ENCODE measurements at regions not wholly inside any gene's neighbourhood (a gene's known extent, or its start where the extent isn't known, plus 50 kb on each side); places are given as distances from the start of the nearest gene placed in this dataset.

DNA sequence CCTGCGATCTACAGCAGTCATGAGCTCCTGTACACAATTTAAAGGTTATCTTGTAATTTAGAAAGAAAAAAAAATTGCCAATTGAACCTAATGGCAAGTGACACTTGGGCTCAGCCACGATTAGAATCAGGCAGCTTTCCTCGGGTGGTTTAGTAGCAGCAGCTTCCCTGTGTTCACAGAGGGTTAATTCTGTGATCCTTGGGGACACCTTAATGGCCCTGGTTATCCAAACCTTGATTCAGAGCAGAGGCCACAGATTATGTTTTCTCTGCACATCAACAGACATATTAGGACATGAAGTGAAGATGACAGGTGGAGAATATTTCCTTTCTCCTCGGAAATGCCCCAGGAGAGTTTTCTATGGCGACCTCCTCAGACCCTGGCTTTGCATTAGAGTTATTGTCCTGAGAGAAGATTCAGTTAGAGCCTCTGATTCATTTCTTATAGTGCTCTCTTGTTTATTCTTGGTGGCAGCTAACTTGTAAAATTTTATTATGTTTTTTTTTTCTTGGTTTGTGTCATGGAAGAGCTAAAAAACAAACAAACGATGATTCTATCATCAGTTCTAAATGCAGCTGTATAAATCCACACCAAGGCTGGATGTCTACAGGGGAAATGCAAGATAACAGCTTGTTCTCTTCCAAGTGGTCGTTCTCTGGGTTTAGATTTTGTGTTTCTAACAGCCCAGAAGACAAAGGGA is 351.2 kb upstream of the DYNLRB2 start:
- DNase-seq (ENCODE audit: low read depth in 2 of 2) = no peak

DNA sequence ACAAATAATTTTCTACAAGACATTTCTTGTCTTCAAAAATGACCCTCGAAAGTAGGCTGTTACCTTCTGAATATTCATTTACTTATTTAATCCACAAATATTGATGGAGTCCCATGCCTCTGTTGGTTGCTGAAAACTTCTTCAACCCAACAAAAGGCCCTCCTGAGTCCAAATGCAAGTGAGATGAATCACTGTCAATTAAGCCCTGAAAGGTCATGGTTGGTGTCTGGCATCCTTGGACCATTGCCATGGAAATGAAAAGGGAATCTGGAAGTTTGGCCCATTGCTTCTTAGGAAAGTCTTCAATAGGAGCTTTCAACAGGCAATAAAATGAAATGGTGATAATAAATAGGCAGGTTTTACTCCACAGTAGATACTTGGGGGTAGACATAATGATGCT is 364.7 kb upstream of the DYNLRB2 start:
- no peak for DNase-seq (ENCODE audit: low read depth in 2 of 2)

DNA sequence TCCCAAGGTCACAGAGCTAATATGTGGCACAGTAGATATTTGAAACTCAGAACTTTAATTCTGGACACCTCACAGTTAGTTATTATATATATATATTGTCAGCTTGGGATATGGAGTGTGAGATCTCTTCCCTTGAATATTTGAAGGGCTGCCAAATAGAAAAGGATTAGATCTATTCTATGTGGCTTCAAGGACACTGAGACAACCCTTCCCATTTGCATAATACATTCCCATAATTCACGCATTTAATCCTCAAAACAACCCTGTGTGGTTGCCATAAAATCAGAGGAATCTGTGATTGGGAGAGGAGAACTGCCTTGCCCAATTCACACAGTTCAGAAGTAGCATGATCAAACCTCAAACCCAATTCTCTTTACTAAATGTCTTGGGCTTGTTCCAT is 365.8 kb upstream of the DYNLRB2 start:
- no peak for DNase-seq (ENCODE audit: low read depth in 2 of 2)

DNA sequence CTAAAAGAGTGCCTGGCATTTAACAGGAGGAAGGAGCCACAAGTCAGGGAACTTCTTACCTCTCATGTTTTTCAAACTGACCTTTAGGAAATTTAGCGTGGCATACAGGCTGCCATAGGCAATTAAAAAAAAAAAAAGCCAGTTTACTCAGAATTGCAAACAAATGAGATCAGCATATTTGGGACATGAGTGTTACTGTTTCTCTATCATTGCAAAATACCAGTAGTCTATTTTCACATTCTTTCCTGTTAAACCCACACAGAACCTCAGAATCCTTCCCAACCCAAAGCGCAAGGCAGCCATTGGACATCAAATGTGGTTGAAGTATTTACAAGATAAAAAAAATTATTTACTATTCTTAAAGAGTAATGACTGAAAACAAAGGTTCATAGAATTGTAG is 366.4 kb upstream of the DYNLRB2 start:
- no peak for DNase-seq (ENCODE audit: low read depth in 2 of 2)

DNA sequence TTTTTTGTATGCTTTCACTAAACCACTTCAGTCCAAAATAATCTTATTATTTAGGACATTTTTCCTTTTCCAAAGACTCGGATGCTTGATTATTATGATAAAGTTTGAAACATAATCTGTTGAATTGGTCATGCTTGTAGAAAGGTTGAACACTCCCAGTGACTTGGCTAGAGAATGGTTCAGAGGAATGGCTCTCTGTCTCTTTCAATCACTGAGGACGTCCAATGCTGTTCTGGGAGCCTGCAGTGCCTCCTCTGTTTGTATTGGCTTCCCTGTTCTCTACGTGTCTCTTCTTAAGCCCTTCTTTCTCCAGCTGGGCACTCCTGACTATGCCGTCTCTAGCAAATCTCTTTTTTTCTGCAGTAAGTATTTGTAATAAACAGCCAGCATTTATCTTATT is 369.0 kb upstream of the DYNLRB2 start:
- no peak for DNase-seq (ENCODE audit: low read depth in 2 of 2)

DNA sequence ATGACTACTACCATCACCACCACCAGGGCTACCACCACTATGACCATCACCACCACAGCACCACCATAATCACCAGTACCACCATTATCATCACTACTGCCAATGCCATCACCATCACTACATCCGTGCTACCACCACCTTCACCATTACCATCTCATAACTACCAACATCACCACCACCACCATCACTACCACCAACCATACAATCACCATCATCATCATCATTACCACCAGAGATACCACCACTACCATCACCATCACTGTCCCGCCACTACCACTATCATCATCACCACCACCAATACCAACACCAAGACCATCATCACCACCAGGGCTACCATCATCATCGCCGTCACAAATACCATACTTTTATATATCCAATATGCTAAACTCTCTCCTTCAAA is 369.6 kb upstream of the DYNLRB2 start:
- no peak for DNase-seq (ENCODE audit: low read depth in 2 of 2)

DNA sequence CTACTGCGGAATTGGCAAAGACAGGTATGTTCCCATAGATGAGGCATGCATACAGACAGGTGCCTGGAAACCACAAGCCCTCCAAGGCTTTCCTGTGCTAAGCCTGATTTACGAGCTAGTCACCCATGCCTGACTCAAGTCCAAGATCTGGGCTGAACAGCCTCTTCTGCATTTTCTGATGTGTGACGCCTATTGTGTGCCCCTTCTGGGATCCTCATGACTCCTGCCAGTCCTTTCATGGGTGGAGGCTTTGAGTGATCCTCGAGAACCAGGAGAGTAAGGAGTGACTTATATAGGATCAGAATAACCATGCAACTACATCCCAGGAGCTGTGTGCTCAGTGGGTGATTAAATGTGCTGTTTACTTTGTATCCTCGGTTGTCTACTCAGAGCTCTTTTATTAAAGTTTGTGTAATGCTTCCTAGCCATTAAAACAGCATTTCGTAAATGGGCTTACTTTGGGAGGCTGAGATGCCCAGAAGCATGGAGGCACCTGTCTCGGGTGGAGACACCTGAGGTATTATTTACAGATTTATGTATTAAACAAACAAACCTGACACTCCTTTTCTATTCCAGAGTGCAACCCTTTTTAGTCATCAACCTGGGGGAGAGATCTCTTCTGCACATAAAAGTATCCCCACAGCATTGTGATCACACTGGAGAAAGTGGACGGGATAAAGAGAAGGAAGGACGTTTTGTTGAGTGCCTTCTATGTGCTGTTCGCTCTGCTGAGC is 373.0 kb upstream of the DYNLRB2 start:
- no peak for DNase-seq (ENCODE audit: low read depth in 2 of 2)

DNA sequence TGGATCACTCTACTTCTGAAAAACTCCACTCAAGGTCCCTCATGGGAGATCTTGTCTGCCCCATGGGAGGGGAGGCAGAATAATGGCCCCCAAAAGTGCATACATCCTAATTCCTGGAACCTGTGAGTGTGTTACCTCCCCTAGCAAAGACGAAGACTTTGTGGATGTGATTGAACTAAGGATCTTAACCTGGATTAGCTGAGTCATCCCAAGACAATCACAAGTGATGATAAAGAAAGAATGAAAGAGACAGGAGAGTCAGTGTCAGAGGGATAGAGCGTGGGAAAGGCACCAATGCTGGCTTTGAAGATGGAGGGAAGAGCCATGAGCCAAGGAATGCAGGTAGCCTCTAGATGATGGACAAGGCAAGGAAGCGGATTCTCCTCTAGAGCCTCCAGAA is 374.7 kb upstream of the DYNLRB2 start:
- no peak for DNase-seq (ENCODE audit: low read depth in 2 of 2)

DNA sequence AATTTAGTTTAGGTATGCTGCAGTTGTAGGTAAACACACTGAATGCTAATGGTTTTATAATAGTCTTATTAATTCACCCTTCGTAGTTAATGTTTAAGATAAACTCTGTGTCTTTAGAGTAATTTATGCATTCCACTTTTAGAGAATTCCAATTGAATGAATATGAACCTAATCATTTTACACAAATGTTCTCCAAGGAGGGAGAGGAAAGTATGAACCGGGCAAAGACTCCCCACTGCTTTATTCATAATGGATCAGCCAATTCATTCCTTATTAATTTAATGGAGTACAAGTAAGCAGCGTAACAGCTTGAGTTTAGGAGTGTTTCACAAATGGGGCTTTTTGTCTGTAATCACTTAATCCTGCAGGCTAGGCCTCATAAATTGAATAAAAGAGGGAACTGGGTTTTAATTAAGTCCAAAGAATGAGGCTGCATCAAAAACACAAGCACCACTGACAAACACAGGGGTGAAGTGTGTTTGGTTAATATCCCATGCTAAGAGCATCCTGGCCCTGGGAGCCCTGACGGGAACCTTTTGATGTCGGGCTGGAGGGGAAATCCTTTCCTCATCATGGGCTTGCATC is 375.7 kb upstream of the DYNLRB2 start:
- no peak for DNase-seq (ENCODE audit: low read depth in 2 of 2)

DNA sequence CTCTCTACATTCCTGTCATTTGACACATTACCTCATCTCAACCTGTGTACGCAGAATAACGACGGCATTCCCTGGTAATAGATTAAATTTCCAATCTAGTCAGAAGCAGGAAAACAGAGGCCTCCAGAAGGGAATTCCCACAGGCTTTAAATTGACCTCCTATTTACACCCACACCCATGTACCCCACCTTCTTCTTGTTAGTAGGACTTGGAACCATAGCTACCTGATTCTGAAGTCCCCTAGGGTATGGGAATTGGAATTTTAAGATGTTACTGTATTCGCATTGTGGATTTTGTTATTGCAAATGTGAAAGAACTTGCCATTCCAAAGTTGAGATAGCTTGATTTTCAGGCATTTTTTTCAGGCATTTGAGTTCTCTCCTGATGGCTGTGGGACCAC is 377.5 kb upstream of the DYNLRB2 start:
- no peak for DNase-seq (ENCODE audit: low read depth in 2 of 2)

DNA sequence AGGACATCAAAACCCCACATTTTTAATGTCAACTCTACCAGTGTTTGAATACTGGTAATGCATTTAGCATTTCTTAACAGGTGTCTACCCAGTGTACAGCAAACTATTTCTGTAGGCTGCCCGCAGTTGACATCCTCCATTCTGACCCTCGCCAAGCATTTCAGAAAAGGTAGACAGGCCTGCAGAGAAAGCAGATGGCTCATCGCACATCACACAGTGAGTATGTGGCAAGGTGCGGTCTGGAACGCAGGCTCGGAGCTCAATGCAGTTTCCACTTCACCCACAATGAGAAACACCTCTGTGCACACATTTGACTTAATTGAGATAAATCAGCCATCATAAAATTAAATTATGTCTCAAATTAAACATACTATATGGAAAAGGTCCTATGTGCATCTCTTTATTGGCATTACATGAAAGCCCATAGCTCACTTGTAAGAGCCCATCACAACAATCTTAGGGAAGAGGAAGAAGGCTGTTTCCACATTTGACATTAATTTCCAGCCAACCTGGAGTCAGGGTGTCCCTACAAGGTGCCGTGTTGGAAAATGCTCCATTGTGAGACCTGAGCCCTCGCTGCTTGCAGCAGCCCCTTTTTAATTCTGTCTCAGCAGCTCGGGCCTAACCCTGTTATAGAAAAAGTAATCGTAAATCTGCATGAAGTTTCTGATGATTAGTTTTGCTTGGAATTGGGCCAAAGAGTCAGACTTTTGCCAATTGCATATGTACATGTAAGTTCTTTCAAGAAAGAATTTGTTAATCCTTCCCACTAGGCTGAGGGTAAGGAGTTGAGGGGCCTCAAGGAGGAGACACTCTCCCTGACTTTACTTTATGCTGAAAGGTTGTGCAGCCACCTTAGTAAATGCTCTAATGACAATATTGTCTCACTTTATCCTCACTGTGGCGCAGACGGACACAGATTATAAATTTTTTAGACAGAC is 378.7 kb upstream of the DYNLRB2 start:
- DNase-seq (ENCODE audit: low read depth in 2 of 2) = no peak

DNA sequence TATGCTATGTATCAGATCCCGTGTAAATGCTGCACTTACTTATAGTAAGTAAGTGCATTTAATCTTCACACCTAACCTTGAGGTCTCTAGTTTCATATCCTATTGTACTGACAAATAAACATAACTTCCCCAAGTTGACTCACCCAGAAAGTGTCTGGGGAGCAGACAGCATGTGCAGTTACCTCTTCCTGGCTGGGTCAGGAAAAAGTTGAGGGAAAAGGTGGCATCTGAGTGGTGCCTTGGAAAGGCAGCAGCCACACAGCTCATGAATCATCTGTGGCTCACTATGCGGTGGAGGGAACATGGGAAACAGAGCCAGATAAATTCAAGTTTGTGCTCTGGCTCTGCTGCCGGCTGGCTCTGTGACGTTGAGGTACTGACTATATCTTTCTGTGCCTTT is 382.0 kb upstream of the DYNLRB2 start:
- DNase-seq (ENCODE audit: low read depth in 2 of 2) = no peak

DNA sequence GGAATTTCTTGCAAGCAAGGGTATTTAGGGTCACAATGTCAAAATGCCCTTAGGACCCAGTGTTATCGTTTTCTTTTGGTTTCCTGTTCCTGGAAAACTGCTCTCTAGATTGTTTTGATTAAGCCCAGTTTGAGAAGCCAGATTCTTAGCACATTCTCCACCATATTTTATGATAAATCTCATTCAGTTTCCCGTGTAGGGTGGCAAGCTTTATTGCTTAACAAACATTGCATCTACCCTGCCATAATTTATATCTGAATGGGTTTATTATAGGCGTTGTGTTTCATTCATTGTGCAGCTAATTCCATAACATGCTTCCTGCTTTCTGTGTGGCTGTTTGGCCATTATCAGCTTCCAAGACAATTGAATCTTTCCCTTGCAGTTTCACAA is 389.1 kb upstream of the DYNLRB2 start:
- DNase-seq (ENCODE audit: low read depth in 2 of 2) = no peak

DNA sequence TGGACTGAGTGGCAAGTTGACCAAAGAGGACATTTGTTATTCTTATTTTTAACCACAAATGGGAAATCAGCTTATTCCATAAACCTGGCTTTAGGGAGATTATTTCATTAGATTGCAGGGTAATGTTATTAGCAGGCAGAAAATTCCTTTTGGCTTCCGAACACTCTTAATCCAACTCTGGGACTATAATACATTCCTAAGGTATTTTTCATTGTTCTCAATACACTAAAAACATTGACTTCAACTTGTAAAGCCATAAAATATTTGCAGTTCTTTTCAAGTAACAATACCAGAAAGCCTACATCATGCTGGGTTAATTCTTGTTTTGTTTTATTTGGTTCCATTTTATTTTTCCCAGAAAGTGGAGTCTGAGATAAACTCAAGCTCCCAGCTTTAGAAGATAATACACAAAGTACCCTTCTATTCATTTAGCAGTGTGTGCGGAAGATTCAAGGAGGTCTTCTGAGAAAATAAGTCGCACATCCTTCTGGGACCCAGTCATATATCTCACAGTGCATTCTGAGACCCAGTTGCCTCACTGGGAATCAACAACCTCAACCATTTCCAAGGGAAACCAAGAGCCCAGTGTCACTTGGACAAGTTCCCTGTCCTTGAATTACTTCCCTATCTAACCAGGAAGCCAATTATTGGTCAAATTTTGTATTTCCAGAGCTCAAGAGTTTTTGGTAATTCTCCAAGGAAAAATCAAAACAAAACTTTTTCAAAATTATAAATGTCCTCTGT is 389.6 kb upstream of the DYNLRB2 start:
- no peak for DNase-seq (ENCODE audit: low read depth in 2 of 2)

DNA sequence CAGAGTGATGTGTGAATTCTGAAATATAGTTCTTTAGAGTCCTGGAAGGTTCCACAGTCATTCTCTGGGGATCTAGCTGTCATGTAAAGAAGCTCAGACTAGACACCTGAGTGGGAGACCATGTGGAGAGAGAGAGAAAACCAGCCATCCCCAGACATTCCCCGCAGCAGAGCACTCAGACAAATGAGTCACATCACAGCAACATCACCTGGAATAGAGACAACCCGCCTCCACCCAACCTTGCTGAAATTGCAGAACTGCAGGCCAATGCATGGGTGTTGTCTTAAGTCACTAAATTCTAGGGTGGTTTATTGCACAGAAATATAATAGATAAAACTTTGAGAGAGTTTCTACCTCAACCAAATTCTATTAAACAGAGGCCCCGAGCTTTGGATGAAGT is 392.0 kb upstream of the DYNLRB2 start:
- DNase-seq (ENCODE audit: low read depth in 2 of 2) = no peak

DNA sequence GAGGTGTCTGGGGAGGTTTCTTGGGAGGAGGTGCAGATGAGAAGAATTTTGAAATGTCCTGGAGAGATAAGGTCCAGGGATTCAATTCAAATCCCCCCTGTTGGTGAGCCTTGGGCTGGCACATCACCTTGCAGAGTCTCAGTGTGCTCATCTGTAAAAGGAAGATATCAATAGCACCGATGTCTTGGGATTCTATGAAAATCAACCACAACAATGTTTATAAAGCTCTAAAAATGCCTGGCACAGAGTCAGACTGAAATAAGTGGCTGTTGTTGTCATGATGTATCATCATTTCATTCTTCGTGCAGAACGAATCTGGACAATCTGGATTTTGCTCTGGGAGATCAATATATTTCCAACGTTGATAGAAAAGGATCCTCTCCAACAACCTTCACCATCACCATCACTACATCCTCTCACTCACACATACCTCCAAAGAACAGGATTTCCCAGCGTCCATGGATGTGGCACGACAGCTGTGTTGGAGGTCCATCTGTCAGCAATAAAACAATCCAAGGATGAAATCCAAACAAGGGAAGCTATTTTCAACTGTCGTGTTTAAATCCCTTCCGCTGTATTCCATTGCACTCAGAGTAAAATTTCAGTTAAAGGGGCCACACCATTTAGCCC is 393.7 kb upstream of the DYNLRB2 start:
- DNase-seq (ENCODE audit: low read depth in 2 of 2) = no peak

DNA sequence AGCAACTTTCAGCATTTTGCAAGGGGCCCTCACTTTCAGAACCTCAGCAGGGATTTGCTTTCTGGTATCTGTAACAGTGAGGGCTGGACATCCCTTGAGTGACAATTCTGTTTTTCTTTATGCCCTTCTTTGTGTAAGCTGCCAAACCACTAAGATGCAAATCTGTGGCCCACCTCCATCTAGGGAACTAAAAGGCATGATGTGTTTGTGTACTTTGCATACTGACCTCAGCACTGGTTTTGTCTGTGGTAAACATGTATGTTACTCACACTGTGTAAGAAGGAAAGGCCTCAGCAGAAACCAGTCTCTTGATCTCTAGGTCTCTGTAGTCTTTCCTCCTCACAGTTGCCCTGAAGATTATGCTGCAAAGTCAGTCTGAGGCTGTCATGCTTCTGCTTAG is 396.6 kb upstream of the DYNLRB2 start:
- no peak for DNase-seq (ENCODE audit: low read depth in 2 of 2)

DNA sequence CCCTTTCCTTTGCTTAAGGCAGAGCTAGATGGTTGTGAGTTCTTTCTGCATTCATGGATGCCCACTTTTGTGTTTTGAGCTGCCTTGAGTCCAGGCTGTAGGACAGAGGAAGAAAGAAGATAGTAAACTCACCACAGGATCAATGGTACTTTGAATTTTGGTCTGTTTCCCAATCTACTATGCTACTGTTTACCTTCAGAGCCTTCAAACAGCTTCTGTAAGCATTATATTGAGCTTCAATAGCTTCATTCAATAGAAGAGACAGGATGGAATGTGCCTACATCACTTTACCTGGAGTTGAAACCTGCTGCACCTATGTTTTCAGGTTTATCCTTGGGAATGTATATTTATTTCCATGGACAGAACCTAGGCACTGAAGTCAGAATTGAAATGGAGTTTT is 397.9 kb upstream of the DYNLRB2 start:
- no peak for DNase-seq (ENCODE audit: low read depth in 2 of 2)

DNA sequence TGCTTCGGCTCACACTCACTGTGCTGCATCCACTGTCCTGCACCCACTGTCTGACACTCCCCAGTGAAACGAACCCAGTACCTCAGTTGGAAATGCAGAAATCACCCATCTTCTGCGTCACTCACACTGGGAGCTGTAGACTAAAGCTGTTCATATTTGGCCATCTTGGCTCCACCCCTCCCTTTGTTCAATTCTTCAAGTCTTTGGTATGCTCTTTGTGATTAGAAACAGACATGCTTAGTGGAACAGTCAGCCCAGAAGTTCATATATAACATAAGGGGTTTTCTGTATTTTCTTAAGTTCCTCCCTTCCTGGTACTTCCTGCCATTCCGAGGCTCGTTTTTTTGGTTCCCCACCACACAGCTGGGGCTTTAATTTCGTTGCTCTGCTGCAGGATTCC is 398.5 kb upstream of the DYNLRB2 start:
- no peak for DNase-seq (ENCODE audit: low read depth in 2 of 2)

DNA sequence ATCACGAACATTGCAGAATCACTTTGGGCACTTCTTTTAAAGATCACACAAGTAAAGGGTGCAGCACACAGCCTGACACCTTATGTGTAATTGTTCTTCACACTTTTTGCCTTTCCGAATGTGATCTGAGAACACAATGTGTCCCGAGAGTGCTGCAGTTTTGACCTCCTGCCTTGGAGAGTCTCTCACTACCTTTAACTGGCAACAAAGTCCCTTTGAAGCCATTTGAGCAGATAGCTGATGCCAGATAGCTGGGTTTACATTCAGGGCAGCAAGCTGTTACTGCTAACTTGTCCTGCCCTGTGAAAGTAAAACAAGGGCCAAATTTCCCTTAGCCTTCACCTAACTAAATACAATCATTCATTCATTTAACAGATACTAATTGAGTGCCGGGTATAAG is 411.0 kb upstream of the DYNLRB2 start:
- DNase-seq (ENCODE audit: low read depth in 2 of 2) = no peak

DNA sequence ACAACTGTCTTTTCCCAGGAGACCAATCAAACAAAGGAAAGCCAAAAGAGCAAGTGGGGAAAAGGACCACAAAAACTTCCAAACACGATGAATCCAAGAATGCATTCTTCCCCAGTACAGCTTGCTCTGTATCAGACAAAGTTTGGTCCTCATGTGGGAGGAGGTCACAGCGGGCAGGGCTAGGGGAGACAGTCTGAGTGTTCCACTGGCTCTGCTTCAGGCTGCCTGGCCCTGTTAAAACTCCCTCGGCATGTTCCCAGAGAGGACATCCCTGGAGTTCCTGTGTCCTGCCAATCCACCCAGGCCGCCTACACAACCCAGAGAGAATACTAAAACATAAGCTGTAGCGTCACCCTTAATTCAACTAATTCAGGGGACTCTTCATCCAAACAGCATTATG is 415.1 kb upstream of the DYNLRB2 start:
- DNase-seq (ENCODE audit: low read depth in 2 of 2) = no peak

Measured in stimulated activated CD4-positive, alpha-beta T cell treated with anti-CD3 and anti-CD28 coated beads, Interleukin-4, amount 100 ng/mL, for 48 hours (primary cell).